ENCODE measurements at regions not wholly inside any gene's neighbourhood (a gene's known extent, or its start where the extent isn't known, plus 50 kb on each side); places are given as distances from the start of the nearest gene placed in this dataset.

DNA sequence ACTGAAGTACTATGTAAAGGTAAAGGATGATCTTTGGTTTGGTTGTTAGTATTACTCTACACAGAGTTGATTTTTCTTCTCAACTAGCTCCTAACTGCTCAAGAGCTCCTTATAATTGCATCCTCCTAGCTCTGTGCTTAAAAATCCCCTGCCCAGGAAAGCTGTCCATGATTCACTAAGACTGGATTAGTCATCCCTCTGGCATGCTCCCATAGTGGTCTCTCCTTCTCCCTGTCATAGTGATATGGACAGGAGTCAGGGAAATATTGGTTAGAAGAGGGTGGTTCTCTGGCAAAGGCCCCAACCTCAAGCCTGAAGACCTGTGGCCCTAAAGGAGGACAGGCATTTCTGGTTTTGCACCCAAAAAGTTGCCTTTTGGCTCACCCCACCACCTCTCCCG, 242.3 kb upstream of the KCNIP4 start:
- TF ChIP-seq TCF12 (IDR thresholded peaks at IDR 0.05; ENCODE audit: low read depth), result no peak
- no peak for TF ChIP-seq REST (IDR thresholded peaks at IDR 0.05; ENCODE audit: low read depth)
- no peak for TF ChIP-seq EP300 (IDR thresholded peaks at IDR 0.05; ENCODE audit: borderline replicate concordance)
- no peak for TF ChIP-seq MAX (IDR thresholded peaks at IDR 0.05)

Data from Ishikawa (cell line).